Dedifferentiated amniotic fluid mesenchymal stem cell (primary cell): ENCODE measurements at regions not wholly inside any gene's neighbourhood (a gene's known extent, or its start where the extent isn't known, plus 50 kb on each side); places are given as distances from the start of the nearest gene placed in this dataset.

Experiments
- DNase-seq: peaks from one replicate; pipeline ENCODE4 v3.0.0-alpha.2; 2016; ENCODE audit errors: extremely low spot score

GRCh38 chr12:12016284-12017100, 54.2 kb upstream of the BCL2L14 start:
- DNase-seq: no peak

- DNase-seq: no peak
These were observed 53.6 kb upstream of the BCL2L14 start for GRCh38 chr12:12017135-12017581.

GRCh38 chr12:12017798-12018197, 52.9 kb upstream of the BCL2L14 start:
- DNase-seq: no peak

- DNase-seq: peak; percentile 54
These were observed 52.3 kb upstream of the BCL2L14 start for GRCh38 chr12:12018454-12018853.

GRCh38 chr12:12019881-12020280, 50.9 kb upstream of the BCL2L14 start:
- no peak for DNase-seq

- no peak for DNase-seq
These were observed 50.0 kb upstream of the BCL2L14 start for GRCh38 chr12:12020762-12021161.
